Peyer's patch (tissue), 4 donors: ENCODE measurements at regions not wholly inside any gene's neighbourhood (a gene's known extent, or its start where the extent isn't known, plus 50 kb on each side); places are given as distances from the start of the nearest gene placed in this dataset.

ENCODE experiments used
- CTCF ChIP-seq, 6 experiments: fragments of 450-650 bp in 4 of 6; fragments of 200-600 bp in 2 of 6; sonication (generic) in 1 of 6; IDR thresholded peaks; one replicate each; pipeline ENCODE4 v1.5.1; 2017 to 2019; ENCODE audit warnings: antibody characterized with exemption in 6 of 6, mild to moderate bottlenecking in 3 of 6, moderate library complexity in 1 of 6
- POLR2A ChIP-seq, 2 donors: fragments of 450-650 bp; IDR thresholded peaks; one replicate each; pipeline ENCODE4 v1.5.1; 2017; ENCODE audit warnings: antibody characterized with exemption in 2 of 2, mild to moderate bottlenecking in 2 of 2, moderate library complexity in 2 of 2

GRCh38 chr18:32530947-32531651 lies 60.4 kb upstream of the GAREM1 start:
- TF ChIP-seq CTCF (IDR thresholded peaks at IDR 0.05) = no peak
- no peak for TF ChIP-seq POLR2A (IDR thresholded peaks at IDR 0.05)
